Activated naive CD4-positive, alpha-beta T cell treated with Interleukin-2 at 50 U/mL for 16 hours (primary cell): ENCODE measurements at regions not wholly inside any gene's neighbourhood (a gene's known extent, or its start where the extent isn't known, plus 50 kb on each side); places are given as distances from the start of the nearest gene placed in this dataset.

Experiments
- DNase-seq: peaks from one replicate; pipeline ENCODE4 v3.0.0-alpha.2; 2020

DNA sequence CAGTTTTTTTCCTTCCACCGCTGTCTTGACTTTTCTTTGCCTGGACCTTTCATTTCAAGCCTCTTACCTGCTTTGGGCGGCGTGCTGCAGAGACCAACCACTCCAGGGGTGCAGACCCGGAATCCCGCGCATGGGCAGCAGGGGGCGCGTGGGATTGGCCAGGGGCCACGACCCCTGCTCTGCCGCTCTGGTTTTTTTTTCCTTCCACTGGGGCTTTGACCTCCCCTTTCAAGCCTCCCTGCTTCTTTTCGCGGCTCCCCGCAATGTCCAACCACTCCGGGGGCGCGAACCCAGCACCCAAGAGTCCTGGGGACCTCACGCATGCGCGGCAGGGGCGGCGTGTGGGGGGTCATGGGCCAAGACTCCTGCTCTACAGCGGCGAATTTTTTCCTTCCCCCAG, 325.1 kb downstream of the ALG10 start:
- DNase-seq: no peak

DNA sequence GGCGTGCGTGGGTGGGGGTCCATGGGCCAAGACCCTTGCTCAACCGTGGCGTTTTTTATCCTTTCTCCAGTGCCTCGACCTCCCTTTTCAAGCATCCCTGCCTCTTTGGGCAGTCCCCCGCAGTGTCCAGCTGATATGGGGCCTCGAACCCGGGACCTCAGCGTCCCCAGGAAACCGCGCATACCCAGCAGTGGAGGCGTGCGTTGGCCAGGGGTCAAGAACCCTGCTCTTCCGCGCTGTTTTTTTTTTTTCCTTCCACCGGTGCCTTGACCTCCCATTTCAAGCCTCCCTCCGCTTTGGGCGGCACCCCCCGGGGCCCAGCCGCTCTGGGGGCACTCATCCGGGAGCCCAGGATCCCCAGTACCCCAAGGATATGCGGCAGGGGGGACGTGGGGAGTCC, 325.8 kb downstream of the ALG10 start:
- DNase-seq: no peak

DNA sequence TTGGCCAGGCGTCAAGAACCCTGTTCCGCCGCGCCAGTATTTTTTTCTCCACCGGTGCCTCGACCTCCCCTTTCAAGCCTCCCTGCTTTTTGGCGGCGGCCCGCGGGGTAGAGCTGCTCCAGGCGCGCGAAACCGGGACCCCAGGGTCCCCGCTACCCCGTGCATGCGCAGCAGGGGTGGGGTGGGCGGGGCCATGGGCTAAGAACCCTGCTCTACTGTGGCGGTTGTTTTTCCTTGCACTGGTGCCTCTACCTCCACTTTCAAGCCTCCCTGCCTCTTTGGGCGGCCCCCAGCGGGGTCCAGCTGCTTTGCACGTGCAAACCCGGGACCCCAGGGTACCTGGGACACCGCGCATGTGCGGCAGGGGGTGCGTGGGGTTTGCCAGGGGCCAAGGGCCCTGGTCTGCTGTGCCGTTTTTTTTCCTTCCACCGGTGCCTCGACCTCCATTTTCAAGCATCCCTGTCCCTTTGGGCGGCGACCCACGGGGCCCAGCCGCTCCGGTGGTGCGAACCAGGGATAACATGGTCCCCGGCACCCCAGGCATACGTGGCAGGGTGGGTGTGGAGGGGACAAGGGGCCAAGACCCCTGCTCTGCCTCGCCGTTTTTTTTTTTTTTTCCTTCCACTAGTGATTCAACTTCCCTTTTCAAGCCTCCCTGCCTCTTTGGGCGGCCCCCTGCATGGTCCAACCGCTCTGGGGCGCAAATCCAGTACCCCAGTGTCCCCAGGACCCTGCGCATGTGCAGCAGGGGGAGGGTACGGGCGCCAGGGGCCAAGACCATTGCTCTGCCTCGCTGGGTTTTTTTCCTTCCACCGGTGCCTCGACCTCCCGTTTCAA, 326.8 kb downstream of the ALG10 start:
- no peak for DNase-seq

DNA sequence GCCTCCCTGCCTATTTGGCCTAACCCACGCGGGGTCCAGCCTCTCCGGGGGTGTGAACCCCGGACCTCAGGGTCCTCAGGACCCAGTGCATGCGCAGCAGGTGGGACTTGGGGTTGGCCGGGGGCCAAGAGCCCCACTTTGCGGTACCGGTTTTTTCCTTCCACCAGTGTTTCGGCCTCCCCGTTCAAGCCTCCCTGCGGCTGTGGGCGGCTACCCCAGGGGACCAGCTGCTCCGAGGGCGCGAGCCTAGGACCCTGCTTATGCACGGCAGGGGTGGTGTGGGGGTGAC, 327.3 kb downstream of the ALG10 start:
- DNase-seq: no peak

DNA sequence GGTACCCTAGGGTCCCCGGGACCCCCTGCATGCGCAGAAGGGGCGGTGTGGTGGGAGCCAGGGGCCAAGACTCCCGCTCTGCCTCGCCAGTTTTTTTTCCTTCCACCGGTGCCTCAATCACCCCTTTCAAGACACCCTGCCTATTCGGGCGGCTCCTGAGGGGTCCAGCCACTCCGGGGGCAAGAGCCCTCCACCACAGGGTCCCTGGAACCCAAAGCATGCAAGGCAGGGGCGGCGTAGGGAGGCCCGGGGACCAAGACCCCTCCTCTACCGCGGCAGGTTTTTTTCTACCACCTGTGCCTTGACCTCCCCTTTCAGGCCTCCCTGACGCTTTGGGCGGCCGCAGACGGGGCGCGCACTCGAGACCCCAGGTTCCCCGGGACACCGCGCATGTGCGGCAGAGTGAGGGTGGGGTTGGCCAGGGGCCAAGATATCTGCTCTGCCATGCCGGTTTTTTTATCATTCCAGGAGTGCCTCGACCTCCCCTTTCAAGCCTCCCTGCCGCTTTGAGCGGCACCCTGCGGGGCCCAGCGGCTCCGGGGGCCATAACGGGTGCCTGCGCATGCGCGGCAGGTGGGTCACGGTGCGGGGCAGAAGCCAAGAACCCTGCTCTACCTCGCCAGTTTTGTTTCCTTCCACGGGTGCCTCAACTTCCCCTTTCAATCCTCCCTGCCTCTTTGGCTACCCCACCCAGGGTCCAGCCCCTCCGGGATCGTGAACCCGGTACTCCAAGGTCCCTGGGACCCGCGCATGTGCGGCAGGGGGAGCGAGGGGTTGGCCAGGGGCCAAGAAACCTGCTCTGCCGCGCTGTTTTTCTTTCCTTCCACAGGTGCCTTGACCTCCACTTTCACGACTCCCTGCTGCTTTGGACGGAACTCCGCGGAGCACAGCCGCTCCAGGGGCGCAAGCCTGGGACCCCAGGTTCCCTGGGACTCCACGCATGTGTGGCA, 328.1 kb downstream of the ALG10 start:
- DNase-seq: no peak

DNA sequence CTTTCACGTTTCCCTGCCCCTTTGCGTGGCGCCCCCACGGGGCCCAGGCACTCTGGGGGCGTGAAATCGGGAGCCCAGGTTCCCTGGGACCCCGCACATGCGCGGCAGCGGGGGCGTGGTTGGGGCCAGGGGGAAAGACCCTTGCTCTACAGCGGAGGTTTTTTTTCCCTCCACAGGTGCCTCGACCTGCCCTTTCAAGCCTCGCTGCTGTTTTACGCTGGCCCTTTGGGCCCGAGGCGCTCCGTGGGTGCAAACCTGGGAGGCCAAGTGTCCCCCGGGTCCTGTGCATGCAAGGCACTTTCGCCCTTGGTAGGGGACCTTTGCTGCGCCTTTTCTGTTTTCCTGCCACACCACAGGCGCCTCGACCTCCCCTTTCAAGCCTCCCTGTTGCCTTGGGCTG, 329.8 kb downstream of the ALG10 start:
- no peak for DNase-seq

DNA sequence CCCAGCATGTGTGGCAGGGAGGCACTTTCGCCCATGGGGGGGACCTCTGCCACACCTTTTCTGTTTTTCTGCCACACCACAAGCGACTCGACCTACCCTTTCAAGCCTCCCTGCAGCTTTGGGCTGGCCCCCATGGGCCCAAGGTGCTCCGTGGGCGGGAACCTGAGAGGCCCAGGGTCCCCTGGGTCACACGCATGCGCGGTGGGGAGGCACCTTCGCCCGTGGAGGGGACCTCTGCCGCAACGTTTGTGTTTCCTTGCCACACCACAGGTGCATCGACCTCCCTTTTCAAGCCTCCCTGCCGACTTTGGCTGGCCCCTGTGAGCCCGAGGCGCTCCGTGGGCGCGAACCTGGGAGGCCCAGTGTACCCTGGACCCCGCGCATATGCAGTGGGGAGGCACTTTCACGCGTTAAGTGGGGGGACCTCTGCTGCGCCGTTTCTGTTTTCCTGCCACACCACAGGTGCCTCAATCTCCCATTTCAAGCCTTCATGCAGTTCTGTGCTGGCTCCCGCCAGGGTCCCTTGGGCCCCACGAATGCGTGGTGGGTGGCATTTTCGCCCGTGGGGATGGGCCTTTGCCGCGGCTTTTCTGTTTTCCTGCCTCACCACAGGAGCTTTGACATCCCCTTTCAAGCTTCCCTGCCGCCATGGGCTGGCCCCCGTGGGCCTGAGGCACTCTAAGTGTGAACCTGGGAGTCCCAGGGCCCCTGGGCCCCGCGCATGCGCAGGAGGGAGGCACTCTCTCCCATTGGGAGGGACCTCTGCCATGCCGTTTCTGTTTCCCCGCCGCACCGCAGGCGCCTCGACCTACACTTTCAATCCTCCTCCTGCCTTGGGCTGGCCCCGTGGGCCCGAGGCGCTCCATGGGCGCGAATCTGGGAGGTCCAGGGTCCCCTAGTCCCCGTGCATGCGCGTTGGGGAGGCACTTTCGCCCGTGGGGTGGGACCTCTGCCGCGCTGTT, 332.2 kb downstream of the ALG10 start:
- no peak for DNase-seq

DNA sequence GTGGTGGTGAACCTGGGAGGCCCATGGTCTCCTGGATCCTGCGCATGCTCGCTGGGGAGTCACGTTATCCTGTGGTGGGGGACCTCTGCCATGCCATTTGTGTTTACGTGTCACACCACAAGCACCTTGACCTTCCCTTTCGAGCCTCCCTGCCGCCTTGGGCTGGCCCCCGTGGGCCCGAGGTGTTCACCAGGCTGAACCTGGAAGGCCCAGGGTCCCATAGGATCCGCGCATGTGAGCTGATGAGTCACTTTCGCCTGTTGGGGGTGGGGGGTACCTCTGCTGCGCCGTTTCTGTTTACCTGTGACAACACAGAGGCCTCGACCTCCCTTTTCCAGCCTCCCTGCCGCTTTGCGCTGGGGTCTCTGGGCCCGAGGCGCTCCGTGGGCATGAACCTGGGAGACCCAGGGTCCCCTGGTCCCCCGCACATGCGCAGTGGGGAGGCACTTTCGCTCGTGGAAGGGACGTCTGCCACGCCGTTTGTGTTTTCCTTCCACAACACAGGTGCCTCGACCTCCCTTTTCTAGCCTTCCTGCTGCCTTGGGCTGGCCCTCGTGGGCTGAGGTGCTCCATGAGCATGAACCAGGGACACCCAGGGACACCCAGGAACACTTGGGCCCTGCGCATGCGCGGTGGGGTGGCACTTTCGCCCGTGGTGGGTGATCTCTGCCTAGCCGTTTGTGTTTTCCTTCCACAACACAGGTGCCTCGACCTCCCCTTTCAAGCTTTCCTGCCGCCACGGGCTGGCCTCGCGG, 334.1 kb downstream of the ALG10 start:
- DNase-seq: no peak

DNA sequence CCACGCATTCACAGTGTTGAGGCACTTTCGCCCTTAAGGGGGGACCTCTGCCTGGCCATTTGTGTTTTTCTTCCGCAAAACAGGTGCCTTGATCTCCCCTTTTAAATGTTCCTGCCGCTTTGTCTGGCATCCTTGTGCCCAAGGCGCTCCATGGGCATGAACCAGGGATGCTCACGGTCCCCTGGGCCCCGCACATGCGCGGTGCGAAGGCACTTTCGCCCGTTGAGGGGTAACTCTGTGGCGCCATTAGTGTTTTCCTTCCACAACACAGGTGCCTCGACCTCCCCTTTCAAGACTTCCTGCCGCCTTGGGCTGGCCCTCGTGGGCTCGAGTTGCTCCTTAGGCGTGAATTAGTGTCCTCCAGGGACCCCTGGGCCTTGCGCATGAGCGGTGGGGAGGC, 335.5 kb downstream of the ALG10 start:
- no peak for DNase-seq

DNA sequence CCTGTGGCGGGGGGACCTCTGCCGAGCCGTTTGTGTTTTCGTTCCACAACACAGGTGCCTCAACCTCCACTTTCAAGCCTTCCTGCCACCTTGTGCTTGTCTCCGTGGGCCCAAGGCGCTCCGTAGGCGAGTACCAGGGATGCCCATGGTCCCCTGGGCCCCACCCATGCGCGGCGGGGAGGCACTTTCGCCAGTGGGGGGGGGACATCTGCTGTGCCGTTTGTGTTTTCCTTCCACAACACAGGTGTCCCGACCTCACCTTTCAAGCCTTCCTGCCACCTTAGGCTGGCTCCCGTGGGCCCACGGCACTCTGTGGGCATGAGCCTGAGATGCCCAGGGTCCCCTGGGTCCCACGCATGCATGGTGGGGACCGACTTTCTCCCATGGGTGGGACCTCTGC, 335.9 kb downstream of the ALG10 start:
- DNase-seq: no peak

DNA sequence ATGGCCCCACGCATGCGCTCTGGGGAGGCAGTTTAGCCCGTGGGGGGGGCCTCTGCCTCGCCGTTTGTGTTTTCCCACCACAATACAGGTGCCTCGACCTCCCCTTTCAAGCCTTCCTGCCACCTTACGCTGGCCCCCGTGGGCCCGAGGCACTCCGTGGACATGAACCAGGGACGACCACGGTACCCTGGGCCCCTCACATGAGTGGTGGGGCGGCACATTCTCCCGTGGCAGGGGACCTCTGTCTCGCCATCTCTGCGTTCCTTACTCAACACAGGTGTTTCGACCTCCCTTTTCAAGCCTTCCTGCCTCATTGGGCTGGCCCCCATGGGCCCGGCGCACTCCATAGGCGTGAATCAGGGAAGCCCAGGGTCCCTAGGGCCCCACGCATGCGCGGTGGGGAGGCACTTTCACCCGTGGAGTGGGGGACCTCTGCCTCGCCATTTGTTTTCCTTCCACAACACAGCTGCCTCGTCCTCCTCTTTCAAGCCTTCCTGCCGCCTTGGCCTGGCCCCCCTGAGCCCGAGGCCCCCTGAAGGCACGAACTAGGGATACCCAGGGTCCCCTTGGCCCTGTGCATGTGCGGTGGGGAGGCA, 339.5 kb downstream of the ALG10 start:
- no peak for DNase-seq

DNA sequence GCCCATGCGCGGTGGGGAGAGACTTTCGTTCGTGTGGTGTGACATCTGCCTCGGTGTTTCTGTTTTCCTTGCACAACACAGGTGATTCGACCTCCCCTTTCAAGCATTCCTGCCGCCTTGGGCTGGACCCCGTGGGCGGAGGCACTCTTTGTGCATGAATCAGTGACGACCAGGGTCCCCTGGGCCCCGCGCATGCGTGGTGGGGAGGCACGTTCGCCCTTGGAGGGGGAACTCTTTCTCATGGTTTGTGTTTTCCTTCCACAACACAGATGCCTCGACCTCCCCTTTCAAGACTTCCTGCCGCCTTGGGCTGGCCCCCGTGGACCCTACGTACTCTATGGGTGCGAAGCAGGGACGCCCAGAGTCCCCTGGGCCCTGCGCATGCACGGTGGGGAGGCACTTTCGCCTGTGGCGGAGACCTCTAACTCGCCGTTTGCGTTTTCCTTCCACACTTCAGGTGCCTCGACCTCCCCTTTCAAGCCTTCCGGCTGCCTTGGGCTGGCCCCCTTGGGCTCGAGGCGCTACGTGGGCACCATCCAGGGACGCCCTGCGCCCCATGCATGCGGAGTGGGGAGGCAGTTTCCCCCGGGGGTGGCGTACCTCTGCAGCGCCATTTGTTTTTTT, 340.9 kb downstream of the ALG10 start:
- DNase-seq: no peak

DNA sequence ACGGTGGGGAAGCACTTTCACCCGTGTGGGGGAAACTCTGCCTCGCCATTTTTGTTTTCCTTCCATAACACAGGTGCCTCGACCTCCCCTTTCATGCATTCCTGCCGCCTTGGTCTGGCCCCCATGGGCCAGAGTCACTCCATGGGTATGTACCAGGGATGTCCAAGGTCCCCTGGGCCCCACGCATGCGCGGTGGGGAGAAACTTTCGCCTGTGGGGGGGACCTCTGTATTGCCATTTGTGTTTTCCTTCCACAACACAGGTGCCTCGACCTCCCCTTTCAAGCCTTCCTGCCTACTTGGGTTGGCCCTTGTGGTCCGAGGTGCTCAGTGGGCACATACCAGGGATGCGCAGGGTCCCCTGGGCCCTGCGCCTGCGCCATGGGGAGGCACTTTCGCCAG, 345.8 kb downstream of the ALG10 start:
- no peak for DNase-seq

DNA sequence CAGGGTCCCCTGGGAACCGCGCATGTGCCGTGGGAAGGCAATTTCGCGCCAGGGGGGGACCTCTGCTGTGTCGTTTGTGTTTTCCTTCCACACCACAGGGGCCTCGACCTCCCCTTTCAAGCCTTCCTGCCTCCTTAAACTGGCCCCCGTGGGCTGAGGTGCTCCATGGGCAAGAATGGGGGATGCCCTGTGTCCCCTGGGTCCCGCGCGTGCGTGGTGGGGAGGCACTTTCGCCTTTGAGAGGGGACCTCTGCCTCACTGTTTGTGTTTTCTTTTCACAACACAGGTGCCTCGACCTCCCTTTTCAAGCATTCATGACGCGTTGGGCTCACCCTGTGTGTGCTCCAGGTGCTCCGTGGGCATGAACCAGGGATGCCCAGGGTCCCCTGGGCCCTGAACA, 348.8 kb downstream of the ALG10 start:
- no peak for DNase-seq

DNA sequence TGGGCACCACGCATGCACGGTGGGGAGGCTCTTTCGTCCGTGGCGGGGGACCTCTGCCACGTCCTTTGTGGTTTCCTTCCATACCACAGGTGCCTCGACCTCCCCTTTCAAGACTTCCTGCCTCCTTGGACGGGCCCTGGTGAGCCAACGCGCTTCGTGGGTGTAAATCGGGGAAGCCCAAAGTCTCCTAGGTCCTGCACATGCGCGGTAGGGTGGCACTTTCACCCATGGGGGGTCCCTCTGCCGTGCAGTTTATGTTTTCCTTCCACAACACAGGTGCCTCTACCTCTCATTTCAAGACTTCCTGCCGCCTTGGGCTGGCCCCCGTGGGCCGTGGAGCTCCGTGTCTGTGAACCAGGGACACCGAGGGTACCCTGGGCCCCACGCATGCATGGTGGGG, 349.7 kb downstream of the ALG10 start:
- DNase-seq: no peak

DNA sequence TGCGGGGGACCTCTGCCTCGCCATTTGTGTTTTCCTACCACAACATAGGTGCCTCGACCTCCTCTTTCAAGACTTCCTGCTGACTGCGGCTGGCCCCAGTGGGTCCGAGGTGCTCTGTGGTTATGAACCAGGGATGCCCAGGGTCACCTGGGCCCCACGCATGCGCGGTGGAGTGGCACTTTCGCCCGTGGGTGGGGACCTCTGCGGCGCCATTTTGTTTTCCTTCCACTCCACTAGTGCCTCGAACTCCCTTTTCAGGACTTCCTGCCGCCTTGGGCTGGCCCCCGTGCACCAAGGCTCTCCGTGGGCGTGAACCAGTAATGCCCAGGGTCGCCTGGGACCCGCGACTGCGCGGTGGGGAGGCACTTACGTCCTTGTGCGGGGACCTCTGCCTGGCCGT, 351.6 kb downstream of the ALG10 start:
- no peak for DNase-seq

DNA sequence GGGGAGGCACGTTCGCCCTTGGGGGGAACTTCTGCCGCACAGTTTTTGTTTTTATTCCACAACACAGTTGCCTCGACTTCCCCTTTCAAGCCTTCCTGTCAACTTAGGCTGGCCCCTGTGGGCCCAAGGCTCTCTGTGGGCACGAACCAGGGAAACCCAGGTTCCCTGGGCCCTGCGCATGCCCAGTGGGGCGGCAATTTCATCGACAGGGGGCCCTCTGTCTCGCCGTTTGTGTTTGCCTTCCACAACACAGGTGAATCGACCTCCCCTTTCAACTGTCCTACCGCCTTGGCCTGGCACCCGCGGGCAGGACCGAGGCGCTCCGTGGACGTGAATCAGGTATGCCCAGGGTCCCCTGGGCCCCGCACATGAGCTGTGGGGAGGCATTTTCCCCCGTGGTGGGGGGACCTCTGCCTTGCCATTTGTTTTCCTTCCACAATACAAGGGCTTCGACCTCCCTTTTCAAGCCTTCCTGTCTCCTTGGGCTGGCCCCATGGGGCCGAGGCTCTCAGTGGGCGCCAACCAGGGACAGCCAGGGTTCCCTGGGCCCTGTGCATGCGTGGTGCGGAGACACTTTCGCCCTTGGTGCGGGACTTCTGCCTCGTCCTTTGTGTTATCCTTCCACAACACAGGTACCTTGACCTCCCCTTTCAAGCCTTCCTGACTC, 354.0 kb downstream of the ALG10 start:
- DNase-seq: no peak

DNA sequence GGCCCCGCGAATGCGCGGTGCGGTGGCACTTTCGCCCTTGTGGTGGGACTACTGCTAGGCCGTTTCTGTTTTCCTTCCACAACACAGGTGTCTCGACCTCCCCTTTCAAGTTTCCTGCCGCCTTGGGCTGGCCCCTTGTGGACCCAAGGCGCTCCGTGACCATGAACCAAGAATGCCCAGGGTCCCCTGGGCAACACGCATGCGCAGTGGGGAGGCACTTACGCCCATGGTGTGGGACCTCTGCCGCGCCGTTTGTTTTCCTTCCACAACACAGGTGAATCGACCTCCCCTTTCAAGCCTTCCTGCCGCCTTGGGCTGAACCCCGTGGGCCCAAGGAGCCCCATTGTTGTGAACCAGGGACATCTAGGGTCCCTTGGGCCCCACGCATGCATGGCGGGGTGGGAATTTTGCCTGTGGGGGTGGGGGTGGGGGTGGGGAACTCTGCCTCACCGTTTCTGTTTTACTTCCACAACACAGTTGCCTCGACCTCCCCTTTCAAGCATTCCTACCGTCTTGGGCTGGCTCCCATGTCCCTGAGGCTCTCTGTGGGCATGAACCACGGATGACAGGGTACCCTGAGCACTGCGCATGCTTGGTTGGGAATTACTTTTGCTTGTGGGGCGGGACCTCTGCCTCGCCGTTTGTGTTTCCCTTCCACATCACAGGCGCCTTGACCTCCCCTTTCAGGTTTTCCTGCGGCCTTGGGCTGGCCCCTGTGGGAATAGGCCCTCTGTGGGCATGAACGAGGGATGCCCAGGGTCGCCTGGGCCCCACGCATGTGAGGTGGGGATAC, 355.1 kb downstream of the ALG10 start:
- DNase-seq: no peak

DNA sequence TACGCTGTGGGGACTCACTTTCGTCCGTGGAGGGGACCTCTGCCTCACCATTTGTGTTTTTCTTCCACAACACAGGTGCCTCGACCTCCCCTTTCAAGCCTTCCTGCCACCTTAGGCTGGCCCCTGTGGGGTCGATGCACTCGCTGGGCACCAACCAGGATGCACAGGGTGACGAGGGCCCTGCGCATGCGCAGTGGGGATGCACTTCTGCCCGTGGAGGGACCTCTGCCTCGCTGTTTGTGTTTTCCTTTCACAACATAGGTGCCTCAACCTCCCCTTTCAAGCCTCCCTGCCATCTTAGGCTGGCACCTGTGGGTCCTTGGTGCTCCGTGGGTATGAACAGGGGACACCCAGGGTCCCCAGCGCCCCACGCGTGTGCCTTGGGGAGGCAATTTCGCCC, 356.8 kb downstream of the ALG10 start:
- DNase-seq: no peak

DNA sequence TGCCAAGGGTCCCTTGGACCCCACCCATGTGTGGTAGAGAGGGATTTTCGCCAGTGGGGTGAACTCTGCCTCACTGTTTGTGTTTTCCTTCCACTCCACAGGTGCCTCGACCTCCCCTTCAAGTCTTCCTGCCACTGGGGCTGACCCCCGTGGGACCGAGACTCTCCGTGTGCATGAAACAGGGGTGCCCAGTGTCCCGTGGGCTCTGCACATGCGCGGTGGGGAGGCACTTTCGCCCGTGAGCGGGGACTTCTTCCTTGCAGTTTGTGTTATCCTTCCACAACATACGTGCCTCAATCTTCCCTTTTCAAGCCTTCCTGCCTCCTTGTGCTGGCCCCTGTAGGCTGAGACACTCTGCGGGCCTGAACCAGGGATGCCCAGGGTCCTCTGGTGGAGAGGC, 362.4 kb downstream of the ALG10 start:
- no peak for DNase-seq
